GM20000 (cell line): ENCODE measurements at regions not wholly inside any gene's neighbourhood (a gene's known extent, or its start where the extent isn't known, plus 50 kb on each side); places are given as distances from the start of the nearest gene placed in this dataset.

Experiments
- DNase-seq: peaks from one replicate; pipeline ENCODE4 v3.0.0; 2012; ENCODE audit warnings: low spot score
- CTCF ChIP-seq: IDR thresholded peaks from 2 replicates; pipeline ENCODE4 v1.5.1; 2012; ENCODE audit warnings: mild to moderate bottlenecking, control low read depth; ENCODE audit errors: extremely low read depth, missing control alignments

GRCh38 chr3:187957165-187957581 lies 196.8 kb upstream of the LPP start:
- DNase-seq, result no peak
- TF ChIP-seq CTCF, result no peak

GRCh38 chr3:187957582-187957981 lies 196.4 kb upstream of the LPP start:
- TF ChIP-seq CTCF, result no peak
- no peak for DNase-seq

GRCh38 chr3:187958432-187959003 lies 195.4 kb upstream of the LPP start:
- DNase-seq, result no peak
- TF ChIP-seq CTCF, result no peak

- no peak for DNase-seq
- no peak for TF ChIP-seq CTCF
Measured at GRCh38 chr3:187960820-187961219, 193.1 kb upstream of the LPP start.

GRCh38 chr3:187961366-187961765 lies 192.6 kb upstream of the LPP start:
- TF ChIP-seq CTCF, result no peak
- DNase-seq, result no peak

- no peak for TF ChIP-seq CTCF
- no peak for DNase-seq
Measured at GRCh38 chr3:187963003-187963676, 190.8 kb upstream of the LPP start.

- DNase-seq, result no peak
- TF ChIP-seq CTCF, result no peak
Measured at GRCh38 chr3:187963677-187964385, 190.1 kb upstream of the LPP start.
